Transverse colon (tissue), 4 donors: ENCODE measurements at regions not wholly inside any gene's neighbourhood (a gene's known extent, or its start where the extent isn't known, plus 50 kb on each side); places are given as distances from the start of the nearest gene placed in this dataset.
"Not testable (repeated sequence)": the region's sequence is repeated elsewhere in the genome, so short reads cannot be mapped to it uniquely, and the experiment has no call there.

ENCODE experiments used
- DNase-seq: peaks from one replicate; pipeline ENCODE4 v3.0.0-alpha.2; 2019
- H3K27ac ChIP-seq, 4 donors: fragments of 200-600 bp; sonication (generic); 2 replicates each; pipeline ENCODE4 v1.5.1; 2016 to 2018; ENCODE audit warnings: inconsistent platforms in 4 of 4
- H3K27me3 ChIP-seq: fragments of 200-600 bp; sonication (generic); 2 replicates; pipeline ENCODE4 v1.5.1; 2017; ENCODE audit warnings: inconsistent platforms
- H3K36me3 ChIP-seq, 4 donors: fragments of 200-600 bp; sonication (generic); 2 replicates each; pipeline ENCODE4 v1.5.1; 2017 to 2019; ENCODE audit warnings: inconsistent platforms in 4 of 4
- H3K4me1 ChIP-seq, 4 donors: fragments of 200-600 bp; sonication (generic); 2 replicates each; pipeline ENCODE4 v1.5.1; 2017 to 2020; ENCODE audit warnings: inconsistent platforms in 4 of 4
- H3K4me3 ChIP-seq, 4 donors: fragments of 200-600 bp; sonication (generic); 1 replicate in 1 of 4; 2 replicates in 3 of 4; pipeline versions ENCODE4 v1.5.1 to v1.6.1; 2017 to 2019; ENCODE audit warnings: inconsistent platforms in 4 of 4
- H3K9me3 ChIP-seq, 2 donors: fragments of 200-600 bp; sonication (generic); 2 replicates each; pipeline ENCODE4 v1.5.1; 2017 to 2019; ENCODE audit warnings: inconsistent platforms in 2 of 2
- CTCF ChIP-seq, 5 experiments: fragments of 200-600 bp in 3 of 5; fragments of 450-650 bp in 2 of 5; sonication (generic) in 3 of 5; IDR thresholded peaks; 1 replicate in 2 of 5; 2 replicates in 3 of 5; pipeline ENCODE4 v1.5.1; 2016 to 2017; ENCODE audit warnings: antibody characterized with exemption in 5 of 5, inconsistent platforms in 3 of 5, mild to moderate bottlenecking in 2 of 5, moderate library complexity in 1 of 5
- EP300 ChIP-seq: sonication (generic); formaldehyde crosslinking; IDR thresholded peaks from one replicate; pipeline ENCODE4 v1.6.1; 2017; ENCODE audit warnings: antibody characterized with exemption, low read depth
- POLR2A ChIP-seq: fragments of 450-650 bp; IDR thresholded peaks from one replicate; pipeline ENCODE4 v1.6.1; 2016; ENCODE audit warnings: antibody characterized with exemption, mild to moderate bottlenecking, moderate library complexity
- POLR2AphosphoS5 ChIP-seq, 3 donors: sonication (generic); formaldehyde crosslinking; IDR thresholded peaks; one replicate each; pipeline ENCODE4 v1.6.1; 2016; ENCODE audit warnings: antibody characterized with exemption in 3 of 3
- WGBS, 2 donors: methylation state at CpG; one replicate each; pipeline ENCODE4 v1.1.5; 2018; ENCODE audit warnings: low coverage in 1 of 2; 5-methylcytosine and 5-hydroxymethylcytosine counted together
- in situ Hi-C, 4 donors: fragments of 200-750 bp; cut with MboI; loops; one replicate each; pipeline versions ENCODE4 v1.15.0 to v1.15.1; 2017; ENCODE audit warnings: low sequenced_read_pairs in 3 of 4, low pct_ligation_motif_present in 1 of 4, low pct_unique_long_range_greater_than_20kb in 1 of 4
- intact Hi-C: fragments of 100-400 bp; cut with DNase I; formaldehyde crosslinking; loops from one replicate; pipeline ENCODE4 v1.15.1; 2023; ENCODE audit warnings: low total_unique reads

GRCh38 chrX:87005885-87006284, 511.7 kb upstream of the KLHL4 start:
- TF ChIP-seq EP300 (no peak), POLR2AphosphoS5 (IDR thresholded peaks at IDR 0.05) (no peak), CTCF (IDR thresholded peaks at IDR 0.05) (no peak), POLR2A (no peak)
- intact Hi-C loops (no loop called here), in situ Hi-C loops (no loop called here)
- Histone ChIP-seq H3K9me3 (no peaks in the 10 kb centered on the region), H3K27ac (no peak overlapping the region), H3K4me3 (no peak overlapping the region), H3K4me1 (no peaks in the 10 kb centered on the region), H3K36me3 (no peaks in the 10 kb centered on the region), H3K27me3 (no peaks in the 10 kb centered on the region)
- no peak for DNase-seq

- TF ChIP-seq CTCF (IDR thresholded peaks at IDR 0.05): no peak
- TF ChIP-seq POLR2A: no peak
- no peak for TF ChIP-seq EP300
- no peak for TF ChIP-seq POLR2AphosphoS5 (IDR thresholded peaks at IDR 0.05)
- H3K27me3 ChIP-seq: no peaks in the 10 kb centered on the region
- no peaks in the 10 kb centered on the region for H3K36me3 ChIP-seq
- in situ Hi-C loops (no loop called here), intact Hi-C loops (no loop called here)
- H3K9me3 ChIP-seq: no peaks in the 10 kb centered on the region
- H3K4me3 ChIP-seq: no peak overlapping the region
- H3K27ac ChIP-seq: no peak overlapping the region
- no peak for DNase-seq
- no peaks in the 10 kb centered on the region for H3K4me1 ChIP-seq
These were observed 511.0 kb upstream of the KLHL4 start for GRCh38 chrX:87006561-87006960.

- no peak overlapping the region for H3K4me3 ChIP-seq
- in situ Hi-C loops: no loop called here
- WGBS, 2 donors: 67% methylated on average over 2 of the region's 2 CpGs; no CpG with 5 or more reads in 1 of the 2 donors
These were observed 500.4 kb upstream of the KLHL4 start for GRCh38 chrX:87017210-87017609.

GRCh38 chrX:87033115-87033514, 484.5 kb upstream of the KLHL4 start:
- H3K27me3 ChIP-seq, DNase-seq, H3K27ac ChIP-seq, in situ Hi-C loops, H3K36me3 ChIP-seq, H3K4me3 ChIP-seq, intact Hi-C loops, H3K4me1 ChIP-seq, H3K9me3 ChIP-seq: not testable (repeated sequence)
- 95% methylated on average over 16 of the region's 25 CpGs; no CpG with 5 or more reads in 1 of the 2 donors for WGBS, 2 donors

More at GRCh38 chrX:87017210-87017609, 500.4 kb upstream of the KLHL4 start:
- Histone ChIP-seq H3K36me3 (no peaks in the 10 kb centered on the region), H3K27me3 (no peaks in the 10 kb centered on the region), H3K27ac (no peak overlapping the region), H3K4me1 (no peaks in the 10 kb centered on the region), H3K9me3 (no peaks in the 10 kb centered on the region)
- intact Hi-C loops: no loop called here
- no peak for TF ChIP-seq POLR2AphosphoS5 (IDR thresholded peaks at IDR 0.05)
- no peak for DNase-seq

GRCh38 chrX:87045352-87045751, 472.2 kb upstream of the KLHL4 start:
- H3K4me1 ChIP-seq: no peaks in the 10 kb centered on the region
- in situ Hi-C loops: no loop called here
- no peak for DNase-seq

More at GRCh38 chrX:87045352-87045751, 472.2 kb upstream of the KLHL4 start:
- intact Hi-C loops: no loop called here
- H3K27me3 ChIP-seq: no peaks in the 10 kb centered on the region
- no peak overlapping the region for H3K27ac ChIP-seq
- 76% methylated on average over 4 of the region's 4 CpGs; no CpG with 5 or more reads in 1 of the 2 donors for WGBS, 2 donors
- H3K9me3 ChIP-seq: no peaks in the 10 kb centered on the region
- no peaks in the 10 kb centered on the region for H3K36me3 ChIP-seq
- H3K4me3 ChIP-seq: no peak overlapping the region
- TF ChIP-seq POLR2AphosphoS5 (IDR thresholded peaks at IDR 0.05) (no peak), CTCF (IDR thresholded peaks at IDR 0.05) (no peak), POLR2A (no peak), EP300 (no peak)
